WTC11 (cell line): ENCODE measurements at regions not wholly inside any gene's neighbourhood (a gene's known extent, or its start where the extent isn't known, plus 50 kb on each side); places are given as distances from the start of the nearest gene placed in this dataset.

Source experiments
- IRF1 ChIP-seq: sonication (generic); formaldehyde crosslinking; IDR thresholded peaks from 2 replicates; pipeline ENCODE4 v1.8.0; 2023; ENCODE audit warnings: missing genetic modification reagents
- JAZF1 ChIP-seq: fragments of 250-450 bp; sonication (Bioruptor Pico); IDR thresholded peaks from 2 replicates; pipeline ENCODE4 v1.9.0; 2021; ENCODE audit warnings: moderate library complexity, mild to moderate bottlenecking, inconsistent platforms
- KAT7 ChIP-seq: sonication (generic); formaldehyde crosslinking; IDR thresholded peaks from 2 replicates; pipeline ENCODE4 v1.8.1; 2023; ENCODE audit warnings: missing genetic modification reagents, mild to moderate bottlenecking, borderline replicate concordance
- MXD4 ChIP-seq: fragments of 250-450 bp; sonication (Bioruptor Pico); IDR thresholded peaks from 2 replicates; pipeline ENCODE4 v1.8.0; 2021; ENCODE audit warnings: mild to moderate bottlenecking, moderate library complexity, borderline replicate concordance
- NR1H2 ChIP-seq: sonication (generic); formaldehyde crosslinking; IDR thresholded peaks from 2 replicates; pipeline ENCODE4 v1.9.0; 2021; ENCODE audit warnings: mild to moderate bottlenecking, moderate library complexity, missing genetic modification reagents
- TF ChIP-seq, protein P1 (sequence below): fragments of 200-600 bp; IDR thresholded peaks from 2 replicates; pipeline ENCODE4 v1.8.0; 2022; ENCODE audit warnings: antibody characterized with exemption
- TF ChIP-seq, protein P2 (sequence below): sonication (generic); formaldehyde crosslinking; IDR thresholded peaks from 2 replicates; pipeline ENCODE4 v1.8.0; 2022; ENCODE audit warnings: missing genetic modification reagents

GRCh38 chr10:20976390-20976789 lies 79.3 kb upstream of the NEBL start:
- no peak for TF ChIP-seq MXD4 (CRISPR knock-in tag)
- no peak for TF ChIP-seq NR1H2
- TF ChIP-seq JAZF1 (CRISPR knock-in tag), result no peak
- TF ChIP-seq, protein P1, sequence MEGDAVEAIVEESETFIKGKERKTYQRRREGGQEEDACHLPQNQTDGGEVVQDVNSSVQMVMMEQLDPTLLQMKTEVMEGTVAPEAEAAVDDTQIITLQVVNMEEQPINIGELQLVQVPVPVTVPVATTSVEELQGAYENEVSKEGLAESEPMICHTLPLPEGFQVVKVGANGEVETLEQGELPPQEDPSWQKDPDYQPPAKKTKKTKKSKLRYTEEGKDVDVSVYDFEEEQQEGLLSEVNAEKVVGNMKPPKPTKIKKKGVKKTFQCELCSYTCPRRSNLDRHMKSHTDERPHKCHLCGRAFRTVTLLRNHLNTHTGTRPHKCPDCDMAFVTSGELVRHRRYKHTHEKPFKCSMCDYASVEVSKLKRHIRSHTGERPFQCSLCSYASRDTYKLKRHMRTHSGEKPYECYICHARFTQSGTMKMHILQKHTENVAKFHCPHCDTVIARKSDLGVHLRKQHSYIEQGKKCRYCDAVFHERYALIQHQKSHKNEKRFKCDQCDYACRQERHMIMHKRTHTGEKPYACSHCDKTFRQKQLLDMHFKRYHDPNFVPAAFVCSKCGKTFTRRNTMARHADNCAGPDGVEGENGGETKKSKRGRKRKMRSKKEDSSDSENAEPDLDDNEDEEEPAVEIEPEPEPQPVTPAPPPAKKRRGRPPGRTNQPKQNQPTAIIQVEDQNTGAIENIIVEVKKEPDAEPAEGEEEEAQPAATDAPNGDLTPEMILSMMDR, result no peak
- TF ChIP-seq IRF1 (CRISPR knock-in tag), result no peak
- no peak for TF ChIP-seq KAT7 (CRISPR knock-in tag)
- TF ChIP-seq, protein P2, sequence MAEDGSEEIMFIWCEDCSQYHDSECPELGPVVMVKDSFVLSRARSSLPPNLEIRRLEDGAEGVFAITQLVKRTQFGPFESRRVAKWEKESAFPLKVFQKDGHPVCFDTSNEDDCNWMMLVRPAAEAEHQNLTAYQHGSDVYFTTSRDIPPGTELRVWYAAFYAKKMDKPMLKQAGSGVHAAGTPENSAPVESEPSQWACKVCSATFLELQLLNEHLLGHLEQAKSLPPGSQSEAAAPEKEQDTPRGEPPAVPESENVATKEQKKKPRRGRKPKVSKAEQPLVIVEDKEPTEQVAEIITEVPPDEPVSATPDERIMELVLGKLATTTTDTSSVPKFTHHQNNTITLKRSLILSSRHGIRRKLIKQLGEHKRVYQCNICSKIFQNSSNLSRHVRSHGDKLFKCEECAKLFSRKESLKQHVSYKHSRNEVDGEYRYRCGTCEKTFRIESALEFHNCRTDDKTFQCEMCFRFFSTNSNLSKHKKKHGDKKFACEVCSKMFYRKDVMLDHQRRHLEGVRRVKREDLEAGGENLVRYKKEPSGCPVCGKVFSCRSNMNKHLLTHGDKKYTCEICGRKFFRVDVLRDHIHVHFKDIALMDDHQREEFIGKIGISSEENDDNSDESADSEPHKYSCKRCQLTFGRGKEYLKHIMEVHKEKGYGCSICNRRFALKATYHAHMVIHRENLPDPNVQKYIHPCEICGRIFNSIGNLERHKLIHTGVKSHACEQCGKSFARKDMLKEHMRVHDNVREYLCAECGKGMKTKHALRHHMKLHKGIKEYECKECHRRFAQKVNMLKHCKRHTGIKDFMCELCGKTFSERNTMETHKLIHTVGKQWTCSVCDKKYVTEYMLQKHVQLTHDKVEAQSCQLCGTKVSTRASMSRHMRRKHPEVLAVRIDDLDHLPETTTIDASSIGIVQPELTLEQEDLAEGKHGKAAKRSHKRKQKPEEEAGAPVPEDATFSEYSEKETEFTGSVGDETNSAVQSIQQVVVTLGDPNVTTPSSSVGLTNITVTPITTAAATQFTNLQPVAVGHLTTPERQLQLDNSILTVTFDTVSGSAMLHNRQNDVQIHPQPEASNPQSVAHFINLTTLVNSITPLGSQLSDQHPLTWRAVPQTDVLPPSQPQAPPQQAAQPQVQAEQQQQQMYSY (CRISPR knock-in tag), result no peak
